WTC11 (cell line): ENCODE measurements at regions not wholly inside any gene's neighbourhood (a gene's known extent, or its start where the extent isn't known, plus 50 kb on each side); places are given as distances from the start of the nearest gene placed in this dataset.

ENCODE experiments used
- ELF4 ChIP-seq: sonication (generic); formaldehyde crosslinking; IDR thresholded peaks from 2 replicates; pipeline ENCODE4 v1.8.1; 2022; ENCODE audit warnings: low read depth, mild to moderate bottlenecking, moderate library complexity, missing genetic modification reagents
- FOXJ3 ChIP-seq: sonication (generic); formaldehyde crosslinking; IDR thresholded peaks from 2 replicates; pipeline ENCODE4 v1.9.0; 2021; ENCODE audit warnings: missing genetic modification reagents, mild to moderate bottlenecking, borderline replicate concordance
- SP1 ChIP-seq: sonication (generic); formaldehyde crosslinking; conservative IDR thresholded peaks from 2 replicates; pipeline ENCODE4 v1.8.1; 2022; ENCODE audit warnings: missing genetic modification reagents
- TCF7 ChIP-seq: sonication (generic); formaldehyde crosslinking; IDR thresholded peaks from 2 replicates; pipeline ENCODE4 v1.8.0; 2022; ENCODE audit warnings: mild to moderate bottlenecking, low read depth, missing genetic modification reagents, moderate library complexity
- TEAD1 ChIP-seq: sonication (generic); formaldehyde crosslinking; IDR thresholded peaks from 2 replicates; pipeline ENCODE4 v1.8.0; 2022; ENCODE audit warnings: mild to moderate bottlenecking, missing genetic modification reagents
- TF ChIP-seq, protein P1 (sequence below): fragments of 200-600 bp; IDR thresholded peaks from 2 replicates; pipeline ENCODE4 v1.8.0; 2022; ENCODE audit warnings: antibody characterized with exemption
- TF ChIP-seq, protein P2 (sequence below): sonication (generic); formaldehyde crosslinking; IDR thresholded peaks from 2 replicates; pipeline ENCODE4 v1.8.1; 2023; ENCODE audit warnings: mild to moderate bottlenecking, missing genetic modification reagents, moderate library complexity
- TF ChIP-seq, protein P3 (sequence below): fragments of 250-450 bp; sonication (Bioruptor Pico); IDR thresholded peaks from 2 replicates; pipeline ENCODE4 v1.9.0; 2021; ENCODE audit warnings: mild to moderate bottlenecking
- TF ChIP-seq, protein P4 (sequence below): sonication (generic); formaldehyde crosslinking; IDR thresholded peaks from 2 replicates; pipeline ENCODE4 v1.8.1; 2023; ENCODE audit warnings: mild to moderate bottlenecking, missing genetic modification reagents, moderate library complexity

DNA sequence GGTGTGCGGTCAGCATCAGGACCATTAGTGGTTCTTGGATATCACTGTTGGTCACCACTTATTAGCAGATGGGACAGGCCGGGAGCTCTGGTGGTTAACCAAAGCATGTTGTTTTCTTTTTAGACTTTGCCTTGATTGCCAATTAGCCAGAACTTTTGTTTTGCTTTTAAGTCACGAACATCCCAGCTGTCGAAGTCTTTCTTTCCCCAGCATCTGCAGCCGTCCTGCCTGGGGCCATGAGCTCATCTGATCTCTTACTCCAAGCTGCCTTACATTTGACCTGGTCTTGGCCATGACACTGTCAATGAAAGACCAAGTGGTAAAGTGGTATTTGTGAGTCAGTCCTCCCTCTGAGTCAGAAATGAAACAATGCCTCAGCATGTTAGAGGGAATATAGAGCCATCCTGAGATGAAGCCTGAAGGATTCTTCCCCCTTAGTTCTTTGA, 53.9 kb upstream of the CREB5 start:
- TF ChIP-seq, protein P1, sequence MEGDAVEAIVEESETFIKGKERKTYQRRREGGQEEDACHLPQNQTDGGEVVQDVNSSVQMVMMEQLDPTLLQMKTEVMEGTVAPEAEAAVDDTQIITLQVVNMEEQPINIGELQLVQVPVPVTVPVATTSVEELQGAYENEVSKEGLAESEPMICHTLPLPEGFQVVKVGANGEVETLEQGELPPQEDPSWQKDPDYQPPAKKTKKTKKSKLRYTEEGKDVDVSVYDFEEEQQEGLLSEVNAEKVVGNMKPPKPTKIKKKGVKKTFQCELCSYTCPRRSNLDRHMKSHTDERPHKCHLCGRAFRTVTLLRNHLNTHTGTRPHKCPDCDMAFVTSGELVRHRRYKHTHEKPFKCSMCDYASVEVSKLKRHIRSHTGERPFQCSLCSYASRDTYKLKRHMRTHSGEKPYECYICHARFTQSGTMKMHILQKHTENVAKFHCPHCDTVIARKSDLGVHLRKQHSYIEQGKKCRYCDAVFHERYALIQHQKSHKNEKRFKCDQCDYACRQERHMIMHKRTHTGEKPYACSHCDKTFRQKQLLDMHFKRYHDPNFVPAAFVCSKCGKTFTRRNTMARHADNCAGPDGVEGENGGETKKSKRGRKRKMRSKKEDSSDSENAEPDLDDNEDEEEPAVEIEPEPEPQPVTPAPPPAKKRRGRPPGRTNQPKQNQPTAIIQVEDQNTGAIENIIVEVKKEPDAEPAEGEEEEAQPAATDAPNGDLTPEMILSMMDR: no peak
- TF ChIP-seq, protein P2, sequence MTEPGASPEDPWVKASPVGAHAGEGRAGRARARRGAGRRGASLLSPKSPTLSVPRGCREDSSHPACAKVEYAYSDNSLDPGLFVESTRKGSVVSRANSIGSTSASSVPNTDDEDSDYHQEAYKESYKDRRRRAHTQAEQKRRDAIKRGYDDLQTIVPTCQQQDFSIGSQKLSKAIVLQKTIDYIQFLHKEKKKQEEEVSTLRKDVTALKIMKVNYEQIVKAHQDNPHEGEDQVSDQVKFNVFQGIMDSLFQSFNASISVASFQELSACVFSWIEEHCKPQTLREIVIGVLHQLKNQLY (CRISPR knock-in tag): no peak
- TF ChIP-seq TEAD1 (CRISPR knock-in tag): no peak
- no peak for TF ChIP-seq ELF4 (CRISPR knock-in tag)
- TF ChIP-seq, protein P3, sequence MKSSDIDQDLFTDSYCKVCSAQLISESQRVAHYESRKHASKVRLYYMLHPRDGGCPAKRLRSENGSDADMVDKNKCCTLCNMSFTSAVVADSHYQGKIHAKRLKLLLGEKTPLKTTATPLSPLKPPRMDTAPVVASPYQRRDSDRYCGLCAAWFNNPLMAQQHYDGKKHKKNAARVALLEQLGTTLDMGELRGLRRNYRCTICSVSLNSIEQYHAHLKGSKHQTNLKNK (CRISPR knock-in tag): no peak
- TF ChIP-seq FOXJ3 (CRISPR knock-in tag): no peak
- TF ChIP-seq TCF7: no peak
- no peak for TF ChIP-seq SP1
- TF ChIP-seq, protein P4, sequence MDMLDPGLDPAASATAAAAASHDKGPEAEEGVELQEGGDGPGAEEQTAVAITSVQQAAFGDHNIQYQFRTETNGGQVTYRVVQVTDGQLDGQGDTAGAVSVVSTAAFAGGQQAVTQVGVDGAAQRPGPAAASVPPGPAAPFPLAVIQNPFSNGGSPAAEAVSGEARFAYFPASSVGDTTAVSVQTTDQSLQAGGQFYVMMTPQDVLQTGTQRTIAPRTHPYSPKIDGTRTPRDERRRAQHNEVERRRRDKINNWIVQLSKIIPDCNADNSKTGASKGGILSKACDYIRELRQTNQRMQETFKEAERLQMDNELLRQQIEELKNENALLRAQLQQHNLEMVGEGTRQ (CRISPR knock-in tag): no peak
